COLO668 (cell line): ENCODE measurements at regions not wholly inside any gene's neighbourhood (a gene's known extent, or its start where the extent isn't known, plus 50 kb on each side); places are given as distances from the start of the nearest gene placed in this dataset.

ENCODE experiments used
- DNase-seq: peaks from one replicate; lab custom pipeline; 2025; ENCODE audit not compliant: unreplicated experiment; lab: John Stamatoyannopoulos, UW

- no peak for DNase-seq
These were observed 589.8 kb downstream of the HS3ST4 start for GRCh38 chr16:26281381-26282110.

- DNase-seq = no peak
These were observed 604.0 kb downstream of the HS3ST4 start for GRCh38 chr16:26295625-26296304.

- no peak for DNase-seq
These were observed 609.8 kb downstream of the HS3ST4 start for GRCh38 chr16:26301516-26301915.

GRCh38 chr16:26316683-26317464 lies 625.1 kb downstream of the HS3ST4 start:
- no peak for DNase-seq

GRCh38 chr16:26317885-26318284 lies 626.1 kb downstream of the HS3ST4 start:
- DNase-seq = peak; percentile 22

- DNase-seq = no peak
These were observed 638.9 kb downstream of the HS3ST4 start for GRCh38 chr16:26330654-26331053.

- no peak for DNase-seq
These were observed 642.7 kb downstream of the HS3ST4 start for GRCh38 chr16:26334218-26335111.

- DNase-seq = no peak
These were observed 643.6 kb downstream of the HS3ST4 start for GRCh38 chr16:26335236-26335853.

- DNase-seq = no peak
These were observed 650.9 kb downstream of the HS3ST4 start for GRCh38 chr16:26342621-26343020.

- no peak for DNase-seq
These were observed 652.5 kb downstream of the HS3ST4 start for GRCh38 chr16:26344240-26344776.

GRCh38 chr16:26344976-26345375 lies 653.2 kb downstream of the HS3ST4 start:
- no peak for DNase-seq

GRCh38 chr16:26345966-26346365 lies 654.2 kb downstream of the HS3ST4 start:
- no peak for DNase-seq

GRCh38 chr16:26348095-26348494 lies 656.3 kb downstream of the HS3ST4 start:
- DNase-seq = no peak

GRCh38 chr16:26360867-26361266 lies 669.1 kb downstream of the HS3ST4 start:
- DNase-seq = no peak

GRCh38 chr16:26363581-26363980 lies 671.8 kb downstream of the HS3ST4 start:
- no peak for DNase-seq

GRCh38 chr16:26365161-26365940 lies 673.6 kb downstream of the HS3ST4 start:
- peak; percentile 70 for DNase-seq

- DNase-seq = no peak
These were observed 679.6 kb downstream of the HS3ST4 start for GRCh38 chr16:26371349-26371869.

- no peak for DNase-seq
These were observed 682.6 kb downstream of the HS3ST4 start for GRCh38 chr16:26374279-26374925.

GRCh38 chr16:26382586-26382985 lies 684.1 kb upstream of the C16orf82 start:
- DNase-seq = peak; percentile 63
